Activated naive CD4-positive, alpha-beta T cell treated with anti-CD3 and anti-CD28 coated beads, Interleukin-2, amount 50 U/mL, for 24 hours (primary cell): ENCODE measurements at regions not wholly inside any gene's neighbourhood (a gene's known extent, or its start where the extent isn't known, plus 50 kb on each side); places are given as distances from the start of the nearest gene placed in this dataset.
"Not testable (repeated sequence)": the region's sequence is repeated elsewhere in the genome, so short reads cannot be mapped to it uniquely, and the experiment has no call there.

Source experiments
- H3K27ac Mint-ChIP-seq: one replicate; pipeline ENCODE4 v1.8.0; 2021; ENCODE audit warnings: mild to moderate bottlenecking, mixed read lengths
- H3K27me3 Mint-ChIP-seq: one replicate; pipeline ENCODE4 v1.8.0; 2021; ENCODE audit warnings: mixed read lengths
- H3K36me3 Mint-ChIP-seq: one replicate; pipeline ENCODE4 v1.8.0; 2021; ENCODE audit warnings: mixed read lengths
- H3K4me1 Mint-ChIP-seq: one replicate; pipeline ENCODE4 v1.8.0; 2021; ENCODE audit warnings: mixed read lengths
- H3K4me3 Mint-ChIP-seq: one replicate; pipeline ENCODE4 v1.8.0; 2021; ENCODE audit warnings: mild to moderate bottlenecking, mixed read lengths
- H3K9me3 Mint-ChIP-seq: one replicate; pipeline ENCODE4 v1.8.0; 2021; ENCODE audit warnings: mixed read lengths

GRCh38 chr19:34018546-34018945 is 153.8 kb upstream of the LSM14A start:
- peaks cover 32% of the 10 kb centered on the region for H3K27me3 Mint-ChIP-seq
- no peaks in the 10 kb centered on the region for H3K4me1 Mint-ChIP-seq
- peaks cover 10% of the 10 kb centered on the region for H3K9me3 Mint-ChIP-seq
- no peak overlapping the region for H3K4me3 Mint-ChIP-seq
- H3K36me3 Mint-ChIP-seq, result no peaks in the 10 kb centered on the region
- H3K27ac Mint-ChIP-seq, result no peak overlapping the region

GRCh38 chr19:34023381-34023780 is 148.9 kb upstream of the LSM14A start:
- H3K27me3 Mint-ChIP-seq, result peaks cover 26% of the 10 kb centered on the region

GRCh38 chr19:34033880-34034279 is 138.4 kb upstream of the LSM14A start:
- Mint-ChIP-seq H3K36me3 (no peaks in the 10 kb centered on the region), H3K9me3 (no peaks in the 10 kb centered on the region), H3K4me1 (no peaks in the 10 kb centered on the region), H3K27me3 (peaks cover 4% of the 10 kb centered on the region), H3K4me3 (no peak overlapping the region), H3K27ac (no peak overlapping the region)

More at GRCh38 chr19:34023381-34023780, 148.9 kb upstream of the LSM14A start:
- Mint-ChIP-seq H3K4me3 (no peak overlapping the region), H3K4me1 (no peaks in the 10 kb centered on the region), H3K36me3 (no peaks in the 10 kb centered on the region), H3K9me3 (peaks cover 18% of the 10 kb centered on the region), H3K27ac (no peak overlapping the region)

GRCh38 chr19:34034318-34034846 is 137.9 kb upstream of the LSM14A start:
- no peaks in the 10 kb centered on the region for H3K9me3 Mint-ChIP-seq
- no peaks in the 10 kb centered on the region for H3K4me1 Mint-ChIP-seq
- H3K27me3 Mint-ChIP-seq, result peaks cover 4% of the 10 kb centered on the region
- no peaks in the 10 kb centered on the region for H3K36me3 Mint-ChIP-seq
- no peak overlapping the region for H3K27ac Mint-ChIP-seq
- no peak overlapping the region for H3K4me3 Mint-ChIP-seq

- H3K36me3 Mint-ChIP-seq, result no peaks in the 10 kb centered on the region
- H3K4me1 Mint-ChIP-seq, result peaks cover 5% of the 10 kb centered on the region
- H3K4me3 Mint-ChIP-seq, result no peak overlapping the region
- H3K27me3 Mint-ChIP-seq, result peaks cover 6% of the 10 kb centered on the region
- no peaks in the 10 kb centered on the region for H3K9me3 Mint-ChIP-seq
- H3K27ac Mint-ChIP-seq, result no peak overlapping the region
Measured at GRCh38 chr19:34041925-34042521, 130.3 kb upstream of the LSM14A start.

GRCh38 chr19:34044021-34044420 is 128.3 kb upstream of the LSM14A start:
- Mint-ChIP-seq H3K4me1 (peaks cover 5% of the 10 kb centered on the region), H3K36me3 (no peaks in the 10 kb centered on the region), H3K4me3 (no peak overlapping the region), H3K9me3 (no peaks in the 10 kb centered on the region), H3K27ac (no peak overlapping the region), H3K27me3 (peaks cover 7% of the 10 kb centered on the region)

GRCh38 chr19:34049944-34050343 is 122.4 kb upstream of the LSM14A start:
- H3K4me1 Mint-ChIP-seq, result no peaks in the 10 kb centered on the region
- H3K9me3 Mint-ChIP-seq, result no peaks in the 10 kb centered on the region
- no peak overlapping the region for H3K4me3 Mint-ChIP-seq
- peaks cover 8% of the 10 kb centered on the region for H3K27me3 Mint-ChIP-seq
- no peaks in the 10 kb centered on the region for H3K36me3 Mint-ChIP-seq
- no peak overlapping the region for H3K27ac Mint-ChIP-seq

GRCh38 chr19:34050430-34050829 is 121.9 kb upstream of the LSM14A start:
- H3K9me3 Mint-ChIP-seq, H3K4me3 Mint-ChIP-seq, H3K36me3 Mint-ChIP-seq, H3K4me1 Mint-ChIP-seq, H3K27ac Mint-ChIP-seq, H3K27me3 Mint-ChIP-seq: not testable (repeated sequence)

- Mint-ChIP-seq H3K4me1 (no peaks in the 10 kb centered on the region), H3K4me3 (no peak overlapping the region), H3K36me3 (no peaks in the 10 kb centered on the region), H3K9me3 (no peaks in the 10 kb centered on the region), H3K27me3 (peaks cover 10% of the 10 kb centered on the region), H3K27ac (no peak overlapping the region)
Measured at GRCh38 chr19:34051255-34051654, 121.0 kb upstream of the LSM14A start.

- H3K4me3 Mint-ChIP-seq, result no peak overlapping the region
- H3K4me1 Mint-ChIP-seq, result no peaks in the 10 kb centered on the region
- H3K27me3 Mint-ChIP-seq, result peaks cover 9% of the 10 kb centered on the region
- no peaks in the 10 kb centered on the region for H3K36me3 Mint-ChIP-seq
- no peaks in the 10 kb centered on the region for H3K9me3 Mint-ChIP-seq
- H3K27ac Mint-ChIP-seq, result no peak overlapping the region
Measured at GRCh38 chr19:34057155-34057554, 115.1 kb upstream of the LSM14A start.

- no peaks in the 10 kb centered on the region for H3K4me1 Mint-ChIP-seq
- no peaks in the 10 kb centered on the region for H3K9me3 Mint-ChIP-seq
- no peak overlapping the region for H3K27ac Mint-ChIP-seq
- no peaks in the 10 kb centered on the region for H3K36me3 Mint-ChIP-seq
- no peak overlapping the region for H3K4me3 Mint-ChIP-seq
- H3K27me3 Mint-ChIP-seq, result peaks cover 5% of the 10 kb centered on the region
Measured at GRCh38 chr19:34066007-34066643, 106.2 kb upstream of the LSM14A start.

GRCh38 chr19:34067861-34068271 is 104.4 kb upstream of the LSM14A start:
- peaks cover 6% of the 10 kb centered on the region for H3K27me3 Mint-ChIP-seq
- H3K4me3 Mint-ChIP-seq, result no peak overlapping the region
- H3K9me3 Mint-ChIP-seq, result no peaks in the 10 kb centered on the region
- no peaks in the 10 kb centered on the region for H3K36me3 Mint-ChIP-seq
- no peaks in the 10 kb centered on the region for H3K4me1 Mint-ChIP-seq
- H3K27ac Mint-ChIP-seq, result no peak overlapping the region

- H3K36me3 Mint-ChIP-seq, result no peaks in the 10 kb centered on the region
- H3K27ac Mint-ChIP-seq, result no peak overlapping the region
- no peaks in the 10 kb centered on the region for H3K9me3 Mint-ChIP-seq
- H3K4me1 Mint-ChIP-seq, result no peaks in the 10 kb centered on the region
- no peak overlapping the region for H3K4me3 Mint-ChIP-seq
- peaks cover 5% of the 10 kb centered on the region for H3K27me3 Mint-ChIP-seq
Measured at GRCh38 chr19:34075661-34076091, 96.6 kb upstream of the LSM14A start.

GRCh38 chr19:34082289-34083077 is 89.8 kb upstream of the LSM14A start:
- Mint-ChIP-seq H3K27me3 (peaks cover 8% of the 10 kb centered on the region), H3K9me3 (no peaks in the 10 kb centered on the region), H3K27ac (no peak overlapping the region), H3K36me3 (no peaks in the 10 kb centered on the region), H3K4me1 (no peaks in the 10 kb centered on the region), H3K4me3 (no peak overlapping the region)

GRCh38 chr19:34084396-34085145 is 87.7 kb upstream of the LSM14A start:
- no peaks in the 10 kb centered on the region for H3K4me1 Mint-ChIP-seq
- H3K27ac Mint-ChIP-seq, result no peak overlapping the region
- H3K27me3 Mint-ChIP-seq, result peaks cover 6% of the 10 kb centered on the region
- no peak overlapping the region for H3K4me3 Mint-ChIP-seq
- no peaks in the 10 kb centered on the region for H3K36me3 Mint-ChIP-seq
- H3K9me3 Mint-ChIP-seq, result no peaks in the 10 kb centered on the region
